Suprapubic skin (tissue), 4 donors: ENCODE measurements at regions not wholly inside any gene's neighbourhood (a gene's known extent, or its start where the extent isn't known, plus 50 kb on each side); places are given as distances from the start of the nearest gene placed in this dataset.

ENCODE experiments used
- DNase-seq, 2 donors: peaks; one replicate each; pipeline ENCODE4 v3.0.0-alpha.2; 2019; ENCODE audit warnings: low spot score in 2 of 2
- H3K27ac ChIP-seq: fragments of 200-600 bp; sonication (generic); one replicate; pipeline ENCODE4 v1.5.1; 2019
- H3K27me3 ChIP-seq: fragments of 200-600 bp; sonication (generic); one replicate; pipeline ENCODE4 v1.5.1; 2019
- H3K36me3 ChIP-seq: fragments of 200-600 bp; sonication (generic); one replicate; pipeline ENCODE4 v1.5.1; 2019
- H3K4me1 ChIP-seq: fragments of 200-600 bp; sonication (generic); one replicate; pipeline ENCODE4 v1.5.1; 2019
- H3K4me3 ChIP-seq: fragments of 200-600 bp; sonication (generic); one replicate; pipeline ENCODE4 v1.5.1; 2019; ENCODE audit warnings: mild to moderate bottlenecking
- H3K9me3 ChIP-seq: fragments of 200-600 bp; sonication (generic); one replicate; pipeline ENCODE4 v1.5.1; 2019
- EP300 ChIP-seq: sonication (generic); formaldehyde crosslinking; IDR thresholded peaks from one replicate; pipeline ENCODE4 v1.6.1; 2017; ENCODE audit warnings: antibody characterized with exemption
- POLR2A ChIP-seq, 2 donors: fragments of 450-650 bp; IDR thresholded peaks; one replicate each; pipeline ENCODE4 v1.6.1; 2017; ENCODE audit warnings: antibody characterized with exemption in 2 of 2, mild to moderate bottlenecking in 2 of 2, moderate library complexity in 2 of 2
- POLR2AphosphoS5 ChIP-seq, 3 donors: sonication (generic); formaldehyde crosslinking; IDR thresholded peaks; one replicate each; pipeline ENCODE4 v1.6.1; 2017; ENCODE audit warnings: antibody characterized with exemption in 3 of 3
- WGBS: methylation state at CpG from one replicate; pipeline ENCODE4 v1.1.5; 2018; 5-methylcytosine and 5-hydroxymethylcytosine counted together
- TF ChIP-seq, protein P1 (sequence below), 2 donors: fragments of 200-600 bp in 1 of 2; fragments of 450-650 bp in 1 of 2; sonication (generic) in 1 of 2; IDR thresholded peaks; one replicate each; pipeline ENCODE4 v1.5.1; 2016 to 2019; ENCODE audit warnings: antibody characterized with exemption in 2 of 2, mild to moderate bottlenecking in 1 of 2, moderate library complexity in 1 of 2

GRCh38 chr11:87961606-87962005, 213.6 kb downstream of the RAB38 start:
- Histone ChIP-seq H3K36me3 (no peaks in the 10 kb centered on the region), H3K27ac (no peak overlapping the region), H3K27me3 (no peaks in the 10 kb centered on the region), H3K9me3 (no peaks in the 10 kb centered on the region), H3K4me3 (no peak overlapping the region), H3K4me1 (no peaks in the 10 kb centered on the region)
- WGBS, result 75% methylated on average over 1 of the region's 1 CpG
- no peak for TF ChIP-seq POLR2A (IDR thresholded peaks at IDR 0.05)
- DNase-seq, result no peak

DNA sequence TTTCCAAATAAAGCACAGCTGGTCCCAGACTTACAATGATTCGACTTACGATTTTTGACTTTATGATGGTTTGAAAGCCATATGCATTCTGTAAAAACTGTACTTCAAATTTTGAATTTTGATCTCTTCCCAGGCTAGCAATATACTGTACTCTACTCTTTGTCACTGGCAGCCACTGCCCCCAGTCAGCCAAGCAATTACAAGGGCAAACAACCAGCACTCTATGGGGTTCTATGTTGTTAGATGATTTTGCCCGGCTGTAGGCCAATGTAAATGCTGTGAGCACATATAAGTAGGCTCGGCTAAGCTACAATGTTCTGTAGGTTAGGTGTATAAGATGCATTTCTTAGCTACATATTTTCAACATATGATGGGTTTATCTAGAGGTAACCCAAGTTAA, 217.3 kb downstream of the RAB38 start:
- TF ChIP-seq, protein P1, sequence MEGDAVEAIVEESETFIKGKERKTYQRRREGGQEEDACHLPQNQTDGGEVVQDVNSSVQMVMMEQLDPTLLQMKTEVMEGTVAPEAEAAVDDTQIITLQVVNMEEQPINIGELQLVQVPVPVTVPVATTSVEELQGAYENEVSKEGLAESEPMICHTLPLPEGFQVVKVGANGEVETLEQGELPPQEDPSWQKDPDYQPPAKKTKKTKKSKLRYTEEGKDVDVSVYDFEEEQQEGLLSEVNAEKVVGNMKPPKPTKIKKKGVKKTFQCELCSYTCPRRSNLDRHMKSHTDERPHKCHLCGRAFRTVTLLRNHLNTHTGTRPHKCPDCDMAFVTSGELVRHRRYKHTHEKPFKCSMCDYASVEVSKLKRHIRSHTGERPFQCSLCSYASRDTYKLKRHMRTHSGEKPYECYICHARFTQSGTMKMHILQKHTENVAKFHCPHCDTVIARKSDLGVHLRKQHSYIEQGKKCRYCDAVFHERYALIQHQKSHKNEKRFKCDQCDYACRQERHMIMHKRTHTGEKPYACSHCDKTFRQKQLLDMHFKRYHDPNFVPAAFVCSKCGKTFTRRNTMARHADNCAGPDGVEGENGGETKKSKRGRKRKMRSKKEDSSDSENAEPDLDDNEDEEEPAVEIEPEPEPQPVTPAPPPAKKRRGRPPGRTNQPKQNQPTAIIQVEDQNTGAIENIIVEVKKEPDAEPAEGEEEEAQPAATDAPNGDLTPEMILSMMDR (IDR thresholded peaks at IDR 0.05), result no peak
- TF ChIP-seq POLR2A (IDR thresholded peaks at IDR 0.05), result no peak
- TF ChIP-seq POLR2AphosphoS5 (IDR thresholded peaks at IDR 0.05), result no peak
- no peak for TF ChIP-seq EP300
- H3K9me3 ChIP-seq, result no peaks in the 10 kb centered on the region

DNA sequence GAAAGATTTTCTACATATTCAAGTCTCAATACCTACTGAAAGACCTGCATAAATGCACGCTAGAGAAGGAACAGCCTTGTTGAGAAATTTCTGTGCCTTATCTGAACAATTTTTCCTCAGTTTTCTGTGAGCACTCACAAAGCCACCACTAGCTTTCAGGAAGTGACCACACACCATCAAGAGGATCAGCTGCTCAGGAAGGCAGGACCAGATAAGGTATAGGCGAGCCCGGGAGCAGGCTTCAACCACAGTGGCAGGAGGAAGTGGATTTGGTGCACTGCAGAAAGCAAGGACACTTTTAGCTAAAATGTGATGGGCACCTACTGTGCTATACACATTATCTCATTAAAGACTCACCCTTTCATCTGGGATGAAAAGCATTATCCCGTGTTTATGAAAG, 220.8 kb downstream of the RAB38 start:
- Histone ChIP-seq H3K4me3 (no peak overlapping the region), H3K27ac (no peak overlapping the region), H3K9me3 (no peaks in the 10 kb centered on the region), H3K36me3 (no peaks in the 10 kb centered on the region), H3K4me1 (no peaks in the 10 kb centered on the region), H3K27me3 (no peaks in the 10 kb centered on the region)
- TF ChIP-seq, protein P1 (IDR thresholded peaks at IDR 0.05), result no peak
- no peak for TF ChIP-seq EP300
- no peak for TF ChIP-seq POLR2AphosphoS5 (IDR thresholded peaks at IDR 0.05)
- no peak for TF ChIP-seq POLR2A (IDR thresholded peaks at IDR 0.05)
- no peak for DNase-seq
- 69% methylated on average over 4 of the region's 4 CpGs for WGBS

More for the DNA sequence above, 217.3 kb downstream of the RAB38 start:
- 95% methylated on average over 4 of the region's 4 CpGs for WGBS
- no peak overlapping the region for H3K27ac ChIP-seq
- no peaks in the 10 kb centered on the region for H3K36me3 ChIP-seq
- H3K4me3 ChIP-seq, result no peak overlapping the region
- H3K27me3 ChIP-seq, result no peaks in the 10 kb centered on the region
- no peaks in the 10 kb centered on the region for H3K4me1 ChIP-seq
- no peak for DNase-seq

GRCh38 chr11:87942786-87943185, 232.5 kb downstream of the RAB38 start:
- TF ChIP-seq, protein P1 (IDR thresholded peaks at IDR 0.05), result no peak
- TF ChIP-seq POLR2A (IDR thresholded peaks at IDR 0.05) (no peak), POLR2AphosphoS5 (IDR thresholded peaks at IDR 0.05) (no peak), EP300 (no peak)
- H3K4me3 ChIP-seq, result no peak overlapping the region
- no peak overlapping the region for H3K27ac ChIP-seq
- 40% methylated on average over 4 of the region's 4 CpGs for WGBS
- no peak for DNase-seq
- H3K4me1 ChIP-seq, result no peaks in the 10 kb centered on the region
- H3K36me3 ChIP-seq, result no peaks in the 10 kb centered on the region
- H3K27me3 ChIP-seq, result no peaks in the 10 kb centered on the region
- H3K9me3 ChIP-seq, result no peaks in the 10 kb centered on the region

- Histone ChIP-seq H3K36me3 (no peaks in the 10 kb centered on the region), H3K27me3 (no peaks in the 10 kb centered on the region), H3K9me3 (no peaks in the 10 kb centered on the region), H3K4me3 (no peak overlapping the region), H3K4me1 (no peaks in the 10 kb centered on the region), H3K27ac (no peak overlapping the region)
- no peak for DNase-seq
- TF ChIP-seq EP300 (no peak), POLR2AphosphoS5 (IDR thresholded peaks at IDR 0.05) (no peak), POLR2A (IDR thresholded peaks at IDR 0.05) (no peak)
- TF ChIP-seq, protein P1 (IDR thresholded peaks at IDR 0.05), result no peak
- WGBS, result 82% methylated on average over 2 of the region's 2 CpGs
Observed at GRCh38 chr11:87934182-87934581, 241.1 kb downstream of the RAB38 start.
